CD4-positive, alpha-beta T cell treated with Interleukin-21 for 1 hour (primary cell): ENCODE measurements at regions not wholly inside any gene's neighbourhood (a gene's known extent, or its start where the extent isn't known, plus 50 kb on each side); places are given as distances from the start of the nearest gene placed in this dataset.
"Not testable (repeated sequence)": the region's sequence is repeated elsewhere in the genome, so short reads cannot be mapped to it uniquely, and the experiment has no call there.

Source experiments
- DNase-seq: peaks from one replicate; pipeline ENCODE4 v3.0.0-alpha.2; 2020

DNA sequence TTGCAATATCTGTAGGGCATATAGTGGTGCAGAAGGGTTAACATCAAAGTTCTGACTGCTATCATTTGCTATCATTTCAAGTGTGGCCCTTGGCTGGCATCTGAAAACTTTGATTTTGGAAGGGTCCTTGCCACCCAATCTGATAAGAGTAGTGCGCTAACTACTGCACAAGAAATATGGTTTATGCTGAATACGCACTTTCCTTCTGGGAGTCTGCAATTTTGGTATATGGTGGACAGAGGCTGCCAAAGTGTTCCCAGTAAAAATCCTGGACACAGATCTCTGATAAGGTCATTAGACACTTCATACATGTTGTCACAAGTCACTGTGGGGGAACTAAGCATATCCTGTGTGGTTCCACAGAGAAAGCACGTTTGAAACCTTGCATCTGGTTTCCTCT is 461.6 kb upstream of the CDH11 start:
- DNase-seq = no peak

DNA sequence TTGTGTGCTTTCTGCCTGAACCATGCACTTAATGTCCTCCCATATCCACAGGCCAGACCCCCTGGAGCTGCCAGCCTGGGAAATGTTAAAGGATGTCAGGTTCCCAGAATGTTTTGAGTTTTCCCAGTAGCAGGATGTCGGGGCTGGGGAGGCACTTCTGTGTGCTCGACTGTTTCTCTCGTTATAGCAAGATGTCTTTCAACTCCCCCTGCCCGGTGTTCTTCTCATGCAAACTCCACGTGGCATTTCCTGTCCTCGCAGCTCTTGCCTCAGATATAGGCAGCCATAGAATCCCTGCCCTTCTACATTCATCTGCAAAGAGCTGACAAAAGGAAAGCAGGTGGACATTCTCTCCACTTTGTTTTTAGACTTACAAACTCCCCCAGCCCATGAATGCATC is 457.2 kb upstream of the CDH11 start:
- DNase-seq = no peak

DNA sequence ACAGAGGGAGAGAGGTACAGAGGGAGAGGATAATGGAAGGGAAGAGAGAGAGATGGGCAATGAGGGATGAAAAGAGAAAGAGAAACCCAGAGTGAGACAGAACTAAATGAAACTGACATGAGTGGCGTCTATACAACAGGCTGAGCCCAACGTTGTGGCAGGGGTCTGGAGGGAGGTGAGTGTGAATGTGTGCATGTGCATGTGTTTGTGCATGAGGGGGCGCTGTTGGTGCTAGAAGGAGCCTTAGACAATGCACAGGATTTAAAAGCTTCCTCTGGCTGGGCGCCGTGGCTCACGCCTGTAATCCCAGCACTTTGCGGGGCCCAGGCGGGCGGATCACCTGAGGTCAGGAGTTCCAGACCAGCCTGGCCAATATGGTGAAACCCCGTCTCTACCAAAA is 454.8 kb upstream of the CDH11 start:
- DNase-seq = no peak

DNA sequence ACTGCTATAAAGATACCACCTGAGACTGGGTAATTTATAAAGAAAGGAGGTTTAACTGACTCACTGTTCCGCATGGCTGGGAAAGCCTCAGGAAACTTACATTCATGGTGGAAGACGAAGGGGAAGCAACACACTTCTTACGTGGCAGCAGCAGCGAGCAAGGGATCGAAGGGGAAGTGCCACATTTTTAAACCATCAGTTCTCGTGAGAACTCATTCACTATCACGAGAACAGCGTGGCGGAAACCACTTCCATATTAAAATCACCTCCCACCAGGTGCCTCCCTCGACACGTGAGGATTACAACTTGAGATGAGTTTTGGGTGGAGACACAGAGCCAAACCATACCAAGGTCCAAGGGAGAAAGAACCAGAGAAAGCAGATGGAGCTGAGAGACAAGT is 454.3 kb upstream of the CDH11 start:
- DNase-seq = no peak

DNA sequence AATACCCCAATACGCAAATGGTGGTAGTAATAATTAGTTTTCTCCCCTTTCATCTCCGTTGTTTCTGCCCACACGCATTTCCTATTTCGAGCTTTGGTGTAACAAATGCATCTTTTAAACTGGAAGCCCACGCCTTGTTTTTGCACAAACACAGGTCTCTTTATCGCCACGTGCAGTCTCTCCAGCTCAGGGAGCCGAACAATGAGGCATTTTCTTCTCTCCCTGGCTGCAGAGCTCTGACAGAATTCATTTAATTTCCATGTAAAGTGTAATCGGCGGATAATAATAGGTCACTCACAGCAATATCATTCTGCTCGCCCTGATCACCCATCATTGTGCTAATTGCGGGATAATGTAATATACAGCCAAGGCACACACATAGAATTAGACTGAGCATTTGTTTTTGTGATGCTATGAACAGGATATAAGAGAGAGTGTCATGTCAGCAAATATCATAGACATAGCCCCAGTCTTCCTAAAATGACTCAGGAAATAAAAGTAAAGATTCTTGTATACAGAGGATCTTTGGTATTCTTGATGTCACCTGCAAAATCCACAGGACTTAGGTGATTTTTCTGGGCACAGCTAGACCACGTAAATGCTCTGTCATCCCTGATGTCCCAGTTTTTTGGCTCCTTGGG is 452.6 kb upstream of the CDH11 start:
- DNase-seq = no peak

DNA sequence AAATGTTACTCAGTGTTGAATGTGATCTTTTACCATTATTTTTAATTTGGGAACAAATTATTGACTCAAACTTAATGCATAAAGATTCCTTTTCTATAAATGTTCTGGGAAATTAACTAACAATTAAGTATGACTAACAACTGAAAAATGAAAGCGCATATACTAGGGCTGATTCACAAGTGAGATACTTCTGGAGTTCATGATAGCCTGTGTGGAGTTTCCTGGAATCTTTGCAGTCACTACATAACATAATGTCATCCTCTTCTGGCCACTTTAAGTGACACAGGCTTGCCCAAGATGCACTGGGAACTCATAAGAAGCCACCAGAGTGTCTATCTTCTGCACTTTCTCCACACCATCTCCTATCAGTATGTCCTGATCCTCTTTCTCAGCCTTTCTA is 450.3 kb upstream of the CDH11 start:
- no peak for DNase-seq

DNA sequence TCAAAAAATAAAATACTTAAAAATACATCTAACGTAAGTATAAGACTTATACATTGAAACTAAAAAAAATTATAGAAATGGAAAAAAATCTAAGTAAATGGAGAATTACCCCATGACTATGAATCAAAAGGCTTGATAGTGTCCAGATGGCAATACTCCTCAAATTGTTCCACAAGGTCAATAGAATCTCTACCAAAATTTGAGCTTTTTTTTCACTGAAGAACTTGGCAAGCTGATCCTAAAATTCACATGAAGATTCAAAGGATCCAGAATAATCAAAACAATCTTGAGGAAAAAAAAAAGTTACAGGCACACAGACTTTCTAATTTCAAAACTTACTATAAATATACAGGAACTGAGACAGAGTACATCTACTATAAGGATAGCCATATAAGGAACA is 448.4 kb upstream of the CDH11 start:
- DNase-seq = no peak

DNA sequence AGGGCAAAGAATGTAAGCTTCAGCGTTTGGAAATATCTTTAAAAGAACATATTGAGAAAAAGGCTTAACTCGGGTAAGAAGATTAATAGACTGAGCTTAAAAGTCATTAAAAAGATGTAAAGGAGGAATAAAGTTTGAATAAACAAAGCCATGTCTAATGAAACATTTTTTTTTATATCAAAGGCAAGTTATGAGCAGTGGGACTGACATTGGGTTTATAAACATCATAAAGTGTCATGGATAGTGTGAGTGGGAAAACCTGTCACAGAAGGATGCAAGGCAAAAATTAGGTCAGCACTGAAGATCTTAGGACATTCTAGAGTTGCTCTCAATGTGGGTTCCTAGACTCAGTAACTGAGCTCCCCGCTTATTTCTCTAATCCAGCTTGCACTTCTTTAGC is 438.0 kb upstream of the CDH11 start:
- DNase-seq = no peak

DNA sequence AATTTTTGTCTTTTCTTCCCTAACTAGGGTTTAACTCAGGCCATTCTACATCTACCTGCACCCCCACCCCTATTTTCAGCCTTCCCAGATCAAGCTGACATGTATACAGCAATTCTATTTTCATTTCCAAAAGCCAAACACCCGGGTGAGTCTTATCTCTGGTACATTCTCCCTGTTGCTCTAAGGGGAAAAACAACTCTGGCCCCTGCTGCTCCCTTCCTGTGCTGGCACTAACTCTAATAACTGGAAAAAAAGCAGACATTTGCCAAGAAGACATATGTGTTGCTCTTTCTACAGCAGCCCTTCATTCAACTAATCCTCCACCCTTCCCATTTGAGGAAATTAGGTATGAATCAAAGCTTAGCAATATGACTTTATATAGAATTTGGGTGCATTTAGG is 427.8 kb upstream of the CDH11 start:
- DNase-seq = not testable (repeated sequence)

DNA sequence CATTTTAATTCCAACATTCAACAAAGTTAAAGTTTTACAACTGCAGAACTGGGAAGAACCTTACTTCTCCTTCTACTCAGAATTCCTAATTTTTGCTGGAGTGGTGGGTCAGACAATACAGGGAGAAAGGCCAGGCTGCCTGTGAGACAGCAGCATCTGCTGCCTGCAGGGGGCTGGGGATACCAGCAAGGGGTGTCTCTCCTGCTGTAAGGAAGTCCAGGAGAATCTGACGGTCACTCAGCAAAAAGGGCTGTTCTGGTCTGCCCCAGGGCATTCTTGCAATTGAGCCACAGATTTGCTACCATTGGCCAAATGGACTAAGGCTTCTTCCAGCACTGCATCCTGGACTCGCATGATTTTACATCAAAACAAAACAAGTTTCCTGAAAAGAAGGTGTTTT is 426.6 kb upstream of the CDH11 start:
- DNase-seq = no peak

DNA sequence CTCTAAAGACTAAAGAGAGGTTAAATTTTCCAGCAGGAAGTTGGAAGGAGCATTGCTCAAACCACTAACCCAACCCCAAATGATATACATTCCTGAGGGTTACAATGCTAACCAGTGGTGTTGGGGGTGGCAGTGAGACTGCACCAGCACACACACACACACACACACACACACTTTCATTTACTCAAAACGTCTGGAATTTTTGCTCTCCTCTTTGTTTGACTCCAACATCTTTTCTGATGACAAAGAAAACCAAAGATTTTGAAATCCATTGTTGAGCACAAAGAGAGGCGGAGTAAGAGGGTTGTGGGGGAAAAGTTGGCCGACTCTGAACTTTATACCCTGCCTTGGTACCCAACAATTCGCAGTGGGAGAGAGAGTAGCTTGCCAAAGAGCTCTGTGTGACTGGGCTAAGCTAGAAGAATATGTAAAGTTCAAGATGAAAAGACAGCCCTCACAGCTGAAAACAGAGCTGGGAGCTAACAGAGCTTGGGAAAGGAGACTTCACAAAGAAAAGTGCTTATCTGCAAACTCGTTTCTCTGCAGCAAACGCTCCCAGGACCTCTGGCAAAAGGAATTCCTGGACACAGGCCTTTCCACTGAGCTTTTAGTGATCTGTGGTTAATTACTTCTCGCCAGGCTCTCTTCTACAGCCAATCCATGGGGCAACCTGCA is 426.0 kb upstream of the CDH11 start:
- DNase-seq = no peak

DNA sequence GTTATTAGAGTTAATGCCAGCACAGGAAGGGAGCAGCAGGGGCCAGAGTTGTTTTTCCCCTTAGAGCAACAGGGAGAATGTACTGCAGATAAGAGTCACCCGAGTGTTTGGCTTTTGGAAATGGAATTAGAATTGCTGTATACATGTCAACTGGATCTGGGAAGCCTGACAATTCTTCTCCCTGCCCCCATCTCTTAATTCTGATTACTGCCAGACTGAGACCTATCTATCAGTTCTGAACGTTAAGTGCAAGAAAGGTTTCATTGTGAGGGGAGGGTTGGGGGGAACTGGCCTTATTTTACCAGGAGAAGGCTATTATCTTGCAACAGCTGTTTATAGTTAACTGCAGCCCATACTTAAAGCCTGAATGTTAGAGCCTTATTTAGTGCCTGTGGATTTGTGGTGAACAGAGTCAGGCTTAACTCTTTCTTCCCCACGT is 424.5 kb upstream of the CDH11 start:
- no peak for DNase-seq

DNA sequence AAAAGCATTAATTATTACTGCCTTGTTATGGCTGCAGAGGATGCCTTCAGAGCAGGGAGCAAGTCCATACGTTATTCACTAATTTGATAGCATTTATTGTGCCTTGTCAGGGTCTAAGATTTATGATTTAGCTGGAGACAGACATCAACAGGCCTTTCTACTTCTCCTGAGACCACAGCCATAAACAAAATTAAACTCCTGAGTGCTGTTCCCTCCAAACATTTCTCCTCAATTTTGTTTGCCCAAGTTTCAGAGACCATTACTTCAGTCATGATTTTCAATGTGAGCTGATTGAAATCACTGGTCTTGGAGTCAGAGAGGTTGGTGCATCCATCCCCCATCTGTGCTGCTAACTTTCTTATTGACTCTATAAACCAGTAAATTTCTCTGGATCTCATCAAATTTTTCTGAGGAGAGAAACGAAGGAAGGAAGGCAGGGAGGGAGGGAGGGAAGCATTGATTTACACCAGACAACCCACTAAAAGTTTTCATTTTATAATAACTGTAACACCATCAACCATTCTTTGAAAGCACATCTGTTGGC is 423.6 kb upstream of the CDH11 start:
- no peak for DNase-seq

DNA sequence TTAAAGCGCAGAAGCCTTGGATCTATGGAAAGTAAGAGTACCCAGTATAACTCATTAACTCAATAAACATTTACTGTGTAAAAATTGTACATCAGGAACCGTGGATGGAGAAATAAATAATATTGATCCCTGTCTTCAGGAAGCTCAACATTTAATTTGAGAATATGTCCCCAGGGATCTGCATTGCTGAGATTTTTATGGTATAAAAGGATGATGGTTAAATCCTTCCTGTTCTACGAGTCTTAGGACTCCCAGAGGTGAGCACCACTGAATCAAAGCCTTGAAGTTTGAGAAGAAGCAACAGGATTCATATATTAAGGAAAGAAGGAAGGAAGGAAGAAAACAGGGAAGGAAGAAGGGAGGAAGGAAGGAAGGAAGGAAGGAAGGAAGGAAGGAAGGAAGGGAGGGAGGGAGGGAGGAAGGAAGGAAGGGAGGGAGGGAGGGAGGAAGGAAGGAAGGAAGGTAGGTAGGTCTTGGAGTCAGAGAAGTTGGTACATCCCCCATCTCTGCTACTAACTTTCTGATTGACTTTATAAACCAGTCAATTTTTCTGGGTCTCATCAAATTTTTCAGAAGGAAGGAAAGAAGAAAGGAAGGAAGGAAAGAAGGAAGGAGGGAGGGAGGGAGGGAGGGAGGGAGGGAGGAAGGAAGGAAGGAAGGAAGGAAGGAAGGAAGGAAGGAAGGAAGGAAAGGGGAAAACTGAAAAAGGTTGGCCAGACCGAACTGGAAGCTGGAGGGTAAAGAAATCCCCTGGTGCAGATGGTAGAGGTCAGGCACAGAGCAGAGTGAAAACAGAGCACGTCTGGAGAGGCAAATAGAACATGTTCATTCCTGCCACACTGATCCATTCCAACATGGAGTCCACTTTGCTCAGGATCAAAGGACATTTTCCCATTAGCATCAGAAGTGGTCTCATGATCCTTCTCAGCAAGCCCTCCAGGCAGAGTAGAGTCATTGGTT is 422.2 kb upstream of the CDH11 start:
- no peak for DNase-seq

DNA sequence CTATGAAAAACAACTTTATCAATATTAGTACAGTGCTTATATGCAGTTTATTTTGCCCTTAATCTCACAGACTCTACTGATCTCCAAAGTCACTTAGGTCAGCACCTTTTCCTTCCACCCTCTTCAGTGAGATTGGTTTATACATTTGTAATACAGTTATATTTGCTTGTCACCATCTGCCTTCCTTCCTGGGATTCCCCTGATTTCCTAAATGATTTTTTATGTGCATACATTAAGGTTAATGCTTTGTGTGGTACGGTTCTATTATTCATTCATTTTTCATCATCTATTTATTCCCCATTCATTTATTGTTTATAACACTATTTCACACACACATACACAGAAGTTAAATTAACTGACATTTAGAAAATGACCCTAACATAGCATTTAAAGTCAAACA is 419.8 kb upstream of the CDH11 start:
- no peak for DNase-seq

DNA sequence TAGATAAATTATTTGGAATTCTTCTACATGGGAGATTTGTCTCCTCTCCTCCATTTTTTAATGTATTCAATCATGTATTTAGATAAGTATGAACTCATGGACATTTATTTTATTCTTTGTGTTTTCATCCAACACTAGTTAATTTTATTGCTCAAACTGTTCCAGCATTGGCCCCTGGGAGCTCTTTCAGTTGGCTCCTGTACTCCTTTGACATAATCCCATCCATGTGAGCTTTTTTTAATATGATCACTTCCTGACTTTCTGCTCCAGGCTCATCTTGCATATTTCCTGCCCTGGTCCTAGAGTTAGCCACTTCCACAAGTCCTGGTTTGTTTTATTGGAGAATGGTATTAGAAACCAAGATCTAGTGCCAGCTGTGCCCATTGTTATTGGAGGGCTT is 419.0 kb upstream of the CDH11 start:
- no peak for DNase-seq

DNA sequence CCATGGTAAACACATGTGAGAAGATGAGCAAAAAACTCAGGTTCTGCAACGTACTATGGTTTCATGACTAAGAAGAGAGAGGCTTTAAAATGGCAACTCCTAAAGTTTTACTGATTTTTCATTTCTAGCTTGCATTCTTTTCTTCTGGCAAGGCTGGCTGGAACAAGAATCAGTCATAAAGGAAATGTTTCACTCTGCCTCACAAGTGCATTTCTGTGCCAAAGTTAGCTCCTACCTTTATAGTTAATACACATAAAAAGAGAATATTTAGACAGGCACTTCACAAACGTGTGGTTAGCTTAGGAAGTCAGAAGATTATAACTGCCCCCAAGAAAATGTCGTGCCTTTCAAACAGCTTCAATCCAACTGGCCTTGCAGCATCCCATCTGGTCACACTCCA is 417.1 kb upstream of the CDH11 start:
- no peak for DNase-seq

DNA sequence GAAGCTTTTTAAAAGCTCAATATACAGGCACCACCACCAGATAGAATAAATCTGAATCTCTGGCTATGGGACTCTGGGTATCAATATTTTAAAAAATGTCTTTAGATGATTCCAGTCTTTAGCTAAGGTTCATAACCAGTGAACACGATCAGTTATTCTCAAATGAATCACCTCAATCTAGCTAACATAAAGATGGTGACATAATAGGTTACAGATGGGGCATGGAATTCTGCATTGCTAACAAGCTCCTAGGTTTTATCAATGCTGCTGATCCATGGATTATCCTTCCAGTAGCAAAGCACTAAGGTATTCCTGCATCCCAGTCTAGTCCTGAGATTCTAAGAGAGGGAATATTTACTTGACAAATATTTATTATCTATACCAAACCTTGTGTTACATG is 415.5 kb upstream of the CDH11 start:
- DNase-seq = no peak

DNA sequence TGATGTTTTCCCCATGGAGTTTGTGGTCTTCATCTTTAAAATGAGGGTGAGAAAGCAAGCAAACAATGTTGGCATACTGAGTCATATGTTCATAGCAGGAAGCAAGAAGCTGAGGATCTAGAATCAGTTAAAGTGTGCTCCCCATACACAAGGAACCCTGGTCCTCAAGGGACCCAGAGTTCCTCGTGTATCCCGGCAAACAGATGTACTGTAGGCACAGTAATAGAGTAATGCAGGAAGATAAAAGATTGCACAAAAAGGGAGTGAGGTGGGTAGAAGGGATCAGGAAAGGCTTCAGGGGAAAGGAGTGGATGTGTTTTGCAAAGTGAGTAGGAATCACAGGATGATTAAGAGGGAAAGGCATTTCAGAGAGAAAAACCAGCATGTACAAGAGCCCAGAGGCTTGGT is 412.3 kb upstream of the CDH11 start:
- no peak for DNase-seq

DNA sequence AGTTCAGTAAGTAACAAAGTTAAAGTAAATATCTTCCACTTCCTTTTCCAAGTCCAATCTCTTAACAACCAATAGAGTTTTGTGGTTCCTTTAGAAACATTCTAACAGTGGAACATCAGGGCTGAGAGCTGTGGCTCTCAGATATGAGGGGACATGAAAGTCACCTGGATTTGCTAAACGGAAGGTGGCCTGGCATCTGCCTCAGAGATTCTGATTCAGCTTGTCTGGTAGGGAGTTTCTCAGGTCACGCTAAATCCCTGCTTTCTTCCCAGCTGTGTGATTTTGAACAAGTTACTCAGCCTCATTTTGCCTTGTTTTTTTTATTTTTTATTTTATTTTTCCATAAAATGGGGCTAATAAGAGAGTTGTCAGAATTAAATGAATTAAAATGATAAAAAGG is 411.0 kb upstream of the CDH11 start:
- no peak for DNase-seq

DNA sequence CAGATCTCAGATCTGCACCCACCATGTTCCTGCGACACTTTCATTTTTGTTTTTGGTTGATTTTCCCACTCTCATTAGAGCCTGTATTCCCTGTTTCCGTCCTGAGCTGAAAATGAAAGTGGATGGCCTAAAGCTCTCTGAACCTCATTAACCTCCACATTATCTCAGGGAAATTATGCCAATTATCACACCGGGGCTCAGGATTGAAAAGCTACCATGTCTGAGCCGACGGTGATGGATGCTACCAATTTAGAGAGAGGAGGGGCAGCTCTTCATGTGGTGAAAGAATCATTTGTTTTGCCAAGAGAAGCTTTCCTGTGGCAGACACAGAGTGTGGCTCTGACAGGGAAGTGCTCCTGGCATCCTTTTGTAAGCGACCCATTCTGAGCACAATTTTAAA is 410.4 kb upstream of the CDH11 start:
- no peak for DNase-seq

DNA sequence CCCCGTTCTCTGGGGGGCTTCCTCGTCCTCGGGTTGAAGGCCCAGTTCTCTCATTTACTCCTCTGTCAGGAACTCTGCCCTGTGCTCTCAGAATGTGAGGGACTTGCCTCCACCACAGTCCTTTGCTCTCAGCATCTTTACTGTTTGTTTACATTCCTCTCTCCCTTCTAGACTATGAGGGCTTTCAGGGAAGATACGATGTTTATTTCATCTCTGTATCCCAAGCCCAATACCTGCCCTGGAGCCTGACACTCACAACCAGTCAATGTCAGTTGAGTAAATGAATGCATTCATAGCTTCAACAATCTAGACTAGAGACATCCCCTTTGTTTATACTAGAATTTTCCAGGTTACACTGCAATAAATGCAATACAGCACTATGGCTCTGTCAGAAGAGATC is 409.6 kb upstream of the CDH11 start:
- DNase-seq = no peak

DNA sequence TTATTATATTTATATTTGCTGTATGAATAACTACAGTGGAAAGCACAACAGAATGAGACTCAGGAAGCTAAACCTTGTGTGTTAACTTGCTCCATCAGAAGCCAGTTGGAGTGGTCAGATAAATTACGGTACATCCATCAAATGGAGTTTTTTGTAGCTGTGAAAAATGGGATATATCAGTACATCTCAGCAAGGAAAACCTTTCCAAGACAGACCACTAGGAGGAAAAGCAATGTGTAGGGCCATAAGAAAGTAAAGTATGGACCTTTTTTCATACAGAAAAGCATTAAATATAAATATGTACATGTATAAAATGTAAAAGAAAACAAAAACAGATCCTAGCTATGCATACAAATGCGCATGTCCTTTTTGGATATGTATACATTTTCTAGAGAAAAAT is 403.8 kb upstream of the CDH11 start:
- DNase-seq = no peak

DNA sequence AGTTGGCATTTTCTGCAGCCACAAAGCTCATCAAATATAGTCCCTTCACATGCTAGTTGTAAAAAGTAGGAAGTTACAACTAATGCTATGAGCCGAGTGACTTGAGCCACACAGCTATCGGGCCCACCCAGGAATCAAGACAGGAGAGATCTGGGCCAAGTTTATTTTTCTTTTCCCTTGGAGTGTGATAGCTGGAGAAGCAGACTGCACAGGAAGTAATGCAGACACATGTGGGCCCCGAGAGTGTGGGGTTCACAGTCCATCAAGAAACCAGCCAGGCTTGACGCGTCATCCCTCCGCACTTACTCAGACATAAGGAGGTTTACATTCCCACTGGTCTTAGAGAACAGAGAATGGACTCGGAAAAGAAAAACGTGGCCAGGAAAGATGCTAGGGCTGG is 403.1 kb upstream of the CDH11 start:
- DNase-seq = no peak
